GOT3 (cell line): ENCODE measurements at regions not wholly inside any gene's neighbourhood (a gene's known extent, or its start where the extent isn't known, plus 50 kb on each side); places are given as distances from the start of the nearest gene placed in this dataset.
"Not testable (repeated sequence)": the region's sequence is repeated elsewhere in the genome, so short reads cannot be mapped to it uniquely, and the experiment has no call there.

Experiments
- DNase-seq: peaks from one replicate; lab custom pipeline; 2025; ENCODE audit warnings: mixed read lengths; lab: John Stamatoyannopoulos, UW

DNA sequence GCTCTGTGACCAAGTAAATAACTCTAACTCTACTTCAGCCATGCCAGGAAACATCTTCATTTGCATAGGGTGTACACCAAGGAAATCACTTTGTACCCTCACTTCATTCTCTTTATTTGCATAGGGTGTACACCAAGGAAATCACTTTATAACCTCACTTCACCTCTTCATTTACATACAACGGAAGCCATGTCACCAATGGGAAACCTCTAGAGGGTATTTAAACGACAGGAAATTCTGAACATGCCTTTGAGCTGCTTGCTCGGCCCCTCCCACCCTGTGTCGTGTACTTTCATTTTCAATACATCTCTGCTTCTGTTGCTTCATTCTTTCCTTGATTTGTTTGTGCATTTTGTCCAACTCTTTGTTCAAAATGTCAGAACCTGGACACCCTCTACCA lies 848.1 kb upstream of the FRG1 start:
- no peak for DNase-seq

DNA sequence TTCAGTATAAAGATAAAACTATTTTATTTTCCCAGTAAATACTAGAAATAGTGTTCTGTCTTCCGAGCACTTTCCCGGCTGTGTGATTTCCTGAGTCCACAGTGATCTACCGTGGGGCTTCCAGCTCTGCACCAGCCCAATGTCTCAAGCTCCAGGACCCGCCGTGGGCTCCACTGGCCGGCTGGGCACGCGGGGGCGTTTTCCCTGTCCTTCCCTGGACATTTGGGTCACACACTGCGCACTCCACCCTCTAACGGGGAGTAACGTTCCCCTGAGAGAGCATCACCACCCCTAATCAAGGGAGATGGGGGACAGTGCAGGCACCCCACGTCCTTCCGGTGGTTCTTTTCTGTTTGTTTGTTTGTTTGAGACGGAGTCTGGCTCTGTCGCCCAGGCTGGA lies 844.6 kb upstream of the FRG1 start:
- DNase-seq: no peak

DNA sequence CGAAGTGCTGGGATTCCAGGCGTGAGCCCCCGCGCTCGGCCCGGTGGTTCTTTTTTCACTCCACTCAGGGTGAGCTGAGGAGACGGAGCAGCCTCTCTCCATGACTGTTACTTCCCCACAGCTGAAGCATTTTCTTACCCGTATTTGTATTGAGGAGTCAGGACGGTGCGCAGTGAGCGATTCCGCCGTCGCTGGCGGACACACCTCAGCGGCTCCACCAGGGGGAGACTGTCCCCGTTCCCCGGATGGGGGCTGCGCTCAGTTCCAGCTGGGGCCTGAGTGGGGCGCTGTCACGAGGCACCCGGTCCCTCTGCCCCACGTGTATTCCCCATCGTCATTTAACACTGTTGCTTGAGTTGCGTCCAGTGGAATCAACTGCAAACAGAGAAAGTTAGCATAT lies 844.0 kb upstream of the FRG1 start:
- no peak for DNase-seq

DNA sequence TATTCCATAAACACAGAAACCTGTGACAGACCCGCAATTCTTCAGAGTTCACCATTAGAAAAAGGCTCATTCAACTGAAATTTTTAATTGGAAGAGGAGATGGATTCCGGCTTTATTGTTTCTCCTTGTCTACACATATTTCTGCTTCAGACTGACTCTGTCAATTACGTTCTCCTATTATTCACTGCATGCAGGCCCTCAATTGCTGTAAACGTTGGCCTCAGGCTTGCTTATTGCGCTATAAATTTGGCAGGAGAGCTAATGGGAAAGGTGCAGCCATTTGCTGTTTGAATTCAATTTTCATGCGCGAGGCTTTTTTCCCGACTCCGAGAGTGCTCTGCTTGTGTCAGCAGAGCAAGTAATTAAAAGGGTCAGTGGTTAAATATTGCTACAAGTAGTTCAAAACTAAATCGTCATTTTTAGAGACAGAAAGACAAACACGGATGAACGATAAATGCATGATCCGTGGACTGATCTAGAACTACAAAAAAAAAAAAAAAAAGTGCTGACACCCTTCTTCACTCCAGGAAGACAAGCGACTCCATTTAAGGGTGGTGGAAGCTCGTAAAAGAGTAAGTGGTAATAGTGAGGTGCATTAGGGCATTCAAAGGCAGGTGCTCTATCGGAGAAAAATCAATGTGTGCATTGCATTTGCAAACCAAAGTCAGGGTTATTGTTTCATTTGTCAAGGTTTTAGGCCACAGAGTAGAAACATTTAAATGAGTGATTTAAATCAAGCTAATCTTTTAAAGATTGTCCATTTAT lies 841.6 kb upstream of the FRG1 start:
- DNase-seq: no peak

DNA sequence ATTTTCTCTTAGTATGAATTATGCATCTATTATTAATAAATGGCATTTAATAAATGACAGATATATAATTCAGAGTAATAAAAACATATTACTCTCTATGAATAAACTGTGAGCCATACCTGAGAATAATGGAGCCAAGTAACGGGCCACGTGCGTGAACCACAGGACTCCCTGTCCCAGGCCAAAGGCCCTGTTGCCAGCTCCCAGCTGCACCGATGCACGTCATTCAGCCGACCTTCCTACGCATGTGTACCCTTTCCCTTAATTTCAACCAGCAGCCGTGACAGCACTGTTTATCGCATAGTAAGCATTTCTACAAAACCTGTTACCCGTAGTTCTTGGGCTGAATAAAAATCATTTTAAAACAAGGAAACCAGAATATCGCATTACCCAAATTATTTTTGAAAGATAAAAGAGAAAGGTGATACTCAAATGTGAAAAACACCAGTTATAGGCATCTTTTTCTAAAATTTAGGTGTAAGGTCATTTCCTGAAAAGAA lies 827.2 kb upstream of the FRG1 start:
- no peak for DNase-seq

DNA sequence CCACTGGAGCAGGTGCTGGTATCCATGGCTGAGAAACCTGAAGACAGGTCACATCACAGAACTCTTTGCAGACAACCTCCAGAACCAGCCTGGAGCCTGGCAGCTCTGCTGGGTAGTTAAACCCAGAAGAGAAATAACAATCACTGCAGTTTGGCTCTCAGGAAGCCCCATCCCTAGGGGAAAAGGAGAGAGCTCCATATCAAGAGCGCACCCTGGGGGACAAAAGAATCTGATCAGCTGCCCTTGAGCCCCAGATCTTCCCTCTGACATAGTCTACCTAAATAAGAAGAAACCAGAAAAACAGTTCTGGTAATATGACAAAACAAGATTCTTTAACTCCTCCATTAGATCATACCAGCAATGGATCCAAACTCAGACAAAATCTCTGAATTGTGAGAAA lies 823.2 kb upstream of the FRG1 start:
- DNase-seq: no peak

DNA sequence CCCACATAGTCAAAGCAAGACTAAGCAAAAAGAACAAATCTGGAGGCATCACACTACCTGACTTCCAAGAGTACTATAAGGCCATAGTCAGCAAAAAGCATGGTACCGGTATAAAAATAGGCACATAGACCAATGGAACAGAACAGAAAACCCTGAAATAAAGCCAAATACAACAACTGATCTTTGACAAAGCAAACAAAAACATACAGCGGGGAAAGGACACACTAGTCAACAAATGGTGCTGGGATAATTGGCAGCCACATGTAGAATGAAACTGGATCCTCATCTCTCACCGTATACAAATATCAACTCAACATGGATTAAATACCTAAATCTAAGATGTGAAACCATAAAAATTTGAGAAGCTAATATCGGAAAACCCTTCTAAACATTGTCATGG lies 819.3 kb upstream of the FRG1 start:
- DNase-seq: no peak

DNA sequence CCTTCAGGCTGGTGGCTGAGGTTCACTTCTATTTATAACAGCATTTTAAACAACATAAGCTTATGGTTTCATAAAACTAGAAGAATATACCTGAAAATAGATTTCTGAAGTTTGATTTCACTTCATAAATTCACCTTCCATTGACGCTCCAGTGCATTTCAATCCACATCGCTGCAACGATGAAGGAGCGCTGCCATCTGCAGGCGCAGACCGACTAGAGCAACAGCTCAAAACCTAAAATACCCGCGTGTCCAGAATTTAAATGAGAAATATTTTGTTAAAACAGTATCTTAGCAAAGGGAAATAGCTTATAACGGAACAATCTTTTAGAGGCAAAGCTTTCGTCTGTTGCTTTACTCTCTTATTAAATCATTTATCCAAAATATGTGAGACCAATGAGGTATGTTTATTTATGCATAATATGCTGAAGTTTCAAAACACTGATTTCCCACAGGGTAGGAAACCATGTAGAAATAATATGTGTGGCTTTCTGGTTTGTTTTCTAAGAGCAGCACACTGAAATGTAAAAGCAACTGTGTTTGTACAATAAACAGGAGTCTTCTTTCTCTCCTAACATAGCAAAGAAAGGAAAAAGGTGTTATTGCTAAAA lies 816.4 kb upstream of the FRG1 start:
- no peak for DNase-seq

DNA sequence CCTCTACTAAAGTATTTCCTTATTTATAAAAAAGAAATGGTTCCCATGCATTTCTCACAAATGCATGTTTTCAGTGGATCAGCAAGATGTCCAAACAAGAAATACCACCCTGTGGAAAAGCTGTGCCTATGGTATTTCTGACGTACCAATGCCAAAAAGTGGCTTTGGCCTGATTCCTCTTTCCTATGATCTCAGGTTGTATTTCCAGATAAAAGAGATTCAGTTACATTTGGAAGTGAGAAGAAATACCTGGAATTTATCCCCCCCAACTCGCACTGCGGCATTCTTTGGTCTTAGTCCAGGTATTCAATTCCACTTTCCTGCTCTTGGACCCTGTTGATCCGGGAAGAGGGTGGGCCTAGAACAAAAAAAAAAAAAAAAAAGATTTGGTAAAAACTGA lies 815.9 kb upstream of the FRG1 start:
- no peak for DNase-seq

DNA sequence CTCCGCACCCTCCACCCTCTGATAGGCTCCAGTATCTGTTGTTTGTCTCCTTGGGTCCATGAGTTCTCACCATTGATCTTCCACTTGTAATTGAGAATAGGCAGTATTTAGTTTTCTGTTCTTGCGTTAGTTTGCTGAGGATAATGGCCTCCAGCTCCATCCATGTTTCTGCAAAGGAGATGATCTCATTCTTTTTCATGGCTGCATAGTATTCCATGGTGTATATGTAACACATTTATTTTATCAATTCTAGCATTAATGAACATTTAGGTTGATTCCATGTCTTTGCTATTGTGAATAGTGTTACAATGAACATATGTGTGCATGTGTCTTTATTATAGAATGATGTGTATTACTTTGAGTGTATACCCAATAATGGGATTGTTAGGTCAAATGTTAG lies 814.6 kb upstream of the FRG1 start:
- DNase-seq: no peak

DNA sequence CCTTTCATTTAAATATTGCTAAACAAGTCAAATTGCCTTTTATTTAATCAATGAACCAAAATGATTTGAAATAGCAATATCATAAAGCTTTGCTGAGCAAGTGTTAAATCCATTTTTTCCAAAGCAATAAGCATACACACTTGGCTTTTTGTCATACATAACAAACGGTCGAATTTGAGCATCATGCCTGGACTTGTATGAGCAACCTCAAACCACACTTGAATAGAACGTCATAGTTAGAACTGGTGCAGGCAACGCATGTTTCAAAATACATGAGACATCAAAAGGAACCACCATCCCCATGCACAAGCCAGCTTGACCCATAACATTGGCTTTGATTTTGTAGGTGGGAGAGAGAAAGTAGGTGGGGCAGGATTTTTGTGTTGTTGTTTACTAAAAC lies 812.3 kb upstream of the FRG1 start:
- no peak for DNase-seq

DNA sequence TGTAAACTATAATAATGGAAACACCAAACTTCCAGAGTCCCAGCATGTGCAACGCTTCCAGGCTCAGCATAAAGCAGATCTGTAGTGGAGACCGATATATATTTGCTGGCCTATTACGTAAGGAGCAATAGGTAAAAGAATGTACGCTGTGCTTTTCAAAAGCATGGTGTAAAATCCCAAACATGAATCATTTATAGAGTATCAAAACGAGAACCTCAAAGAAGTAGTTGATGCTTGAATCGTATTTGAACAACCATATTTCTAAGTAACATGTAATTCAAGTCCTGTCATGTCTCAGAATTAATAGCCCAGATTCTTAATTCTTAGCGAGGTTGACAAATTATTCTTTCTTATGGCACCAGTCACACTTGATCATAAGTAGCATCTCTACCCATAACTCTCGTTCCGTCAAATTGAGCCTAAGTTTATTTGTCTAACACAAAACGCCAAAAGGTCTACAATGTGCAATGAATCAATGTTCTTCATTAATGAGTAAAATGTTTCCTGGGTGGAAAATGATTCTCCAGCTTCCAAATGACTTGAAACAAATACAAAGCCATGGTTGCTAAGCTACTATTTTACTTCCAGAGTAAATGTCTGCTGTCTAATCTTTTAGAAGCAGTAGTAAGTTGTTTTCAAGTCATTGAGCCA lies 811.5 kb upstream of the FRG1 start:
- DNase-seq: no peak

DNA sequence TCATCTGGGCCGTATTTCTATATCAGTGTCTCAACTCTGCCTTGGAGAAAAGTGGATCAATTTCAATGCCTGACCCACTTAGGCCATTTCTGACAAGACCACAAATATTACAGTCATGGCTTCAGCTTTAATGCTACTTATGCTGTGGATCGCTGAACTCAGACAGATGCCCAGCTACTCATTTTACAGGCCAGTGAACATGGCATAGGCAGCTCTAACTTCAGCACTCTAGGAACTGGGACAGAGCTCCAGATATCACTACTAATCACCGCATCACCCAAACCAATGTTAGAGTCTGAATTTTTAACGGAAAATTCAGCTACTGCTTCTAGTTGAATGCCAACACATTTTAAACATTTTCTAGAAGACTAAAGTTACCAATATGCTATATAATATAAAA lies 809.6 kb upstream of the FRG1 start:
- DNase-seq: no peak

DNA sequence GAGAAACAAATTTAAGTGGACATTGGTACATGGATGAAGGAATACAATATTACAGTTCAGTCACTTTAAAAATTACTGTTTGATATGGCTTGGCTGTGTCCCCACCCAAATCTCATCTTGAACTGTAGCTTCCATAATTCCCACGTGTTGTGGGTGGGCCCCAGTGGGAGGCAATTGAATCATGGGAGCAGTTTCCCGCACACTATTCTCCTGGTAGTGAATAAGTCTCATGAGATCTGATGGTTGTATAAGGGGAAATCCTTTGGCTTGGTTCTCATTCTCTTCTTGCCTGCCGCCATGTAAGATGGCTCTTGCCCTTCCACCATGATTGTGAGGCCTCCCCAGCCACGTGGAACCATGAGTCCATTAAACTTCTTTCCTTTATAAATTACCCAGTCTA lies 804.2 kb upstream of the FRG1 start:
- no peak for DNase-seq

DNA sequence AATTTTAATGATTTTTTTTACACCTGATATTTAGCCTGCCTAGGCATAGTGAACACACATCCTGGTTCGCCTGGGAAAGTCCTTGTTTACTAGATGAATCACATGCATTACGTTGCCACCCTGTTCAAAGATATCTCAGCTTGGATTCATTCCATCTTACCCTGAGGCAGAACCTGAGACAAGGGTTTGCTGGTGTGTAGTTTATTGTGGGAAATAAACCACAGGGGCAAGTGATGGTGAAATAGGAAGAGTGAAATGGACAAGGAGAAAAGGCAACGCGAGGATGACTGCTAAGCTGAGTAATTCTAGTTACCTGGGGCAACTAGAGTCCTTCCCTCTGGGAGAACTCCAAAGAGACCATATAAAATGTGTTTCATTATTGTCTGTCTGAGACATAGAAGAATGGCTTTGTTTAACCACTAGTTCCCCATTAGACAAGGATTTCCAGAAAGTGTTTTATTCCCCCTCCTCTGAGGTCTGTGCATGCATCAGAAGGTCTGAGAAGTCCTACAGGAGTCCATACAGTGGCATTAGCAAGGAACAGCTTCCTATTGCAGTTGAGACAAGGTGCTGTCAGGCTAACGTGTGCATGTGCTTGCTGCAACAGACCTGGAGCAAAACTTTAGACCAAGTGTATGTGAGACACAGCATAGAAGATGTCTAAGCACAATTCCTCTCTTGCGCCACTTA lies 797.3 kb upstream of the FRG1 start:
- no peak for DNase-seq

DNA sequence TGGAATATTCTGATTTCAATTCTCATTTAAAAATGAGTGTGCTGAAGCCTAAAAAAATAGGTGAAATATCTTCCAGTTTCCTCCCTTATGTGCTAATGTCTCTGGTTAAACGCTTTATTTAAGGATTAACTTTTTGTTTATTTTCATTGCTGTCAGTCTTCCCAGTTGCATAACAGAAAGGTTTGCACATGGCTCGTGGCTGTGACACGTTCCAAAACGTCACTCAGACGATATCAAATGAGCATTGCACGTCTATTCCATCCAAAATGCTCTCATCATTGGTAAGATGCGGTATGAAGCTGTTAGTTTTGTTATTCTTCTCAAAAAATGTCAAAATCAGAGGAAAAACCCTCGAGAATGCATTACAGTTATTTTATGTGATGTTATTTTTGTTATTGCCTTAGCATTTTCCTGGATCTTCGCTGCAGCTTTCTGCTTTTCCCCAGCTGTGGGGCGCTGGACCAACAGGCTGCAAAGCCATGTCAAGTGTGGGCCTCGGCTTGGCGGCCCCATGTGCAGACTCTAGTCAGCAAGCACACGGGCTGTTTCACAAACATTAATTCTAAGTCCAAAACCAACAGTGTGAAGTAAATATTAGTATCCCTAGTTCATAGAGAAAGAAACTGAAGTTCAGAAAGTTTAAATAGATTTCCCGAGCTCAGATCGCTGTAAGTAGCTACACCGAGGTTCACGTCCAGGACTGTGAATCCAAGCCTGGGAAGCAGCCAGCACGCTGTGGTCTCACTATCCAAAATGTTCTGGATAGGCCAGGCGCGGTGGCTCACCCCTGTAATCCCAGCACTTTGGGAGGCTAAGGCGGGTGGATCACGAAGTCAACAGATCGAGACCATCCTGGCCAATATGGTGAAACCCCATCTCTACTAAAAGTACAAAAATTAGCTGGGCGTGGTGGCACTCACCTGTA lies 793.4 kb upstream of the FRG1 start:
- no peak for DNase-seq

DNA sequence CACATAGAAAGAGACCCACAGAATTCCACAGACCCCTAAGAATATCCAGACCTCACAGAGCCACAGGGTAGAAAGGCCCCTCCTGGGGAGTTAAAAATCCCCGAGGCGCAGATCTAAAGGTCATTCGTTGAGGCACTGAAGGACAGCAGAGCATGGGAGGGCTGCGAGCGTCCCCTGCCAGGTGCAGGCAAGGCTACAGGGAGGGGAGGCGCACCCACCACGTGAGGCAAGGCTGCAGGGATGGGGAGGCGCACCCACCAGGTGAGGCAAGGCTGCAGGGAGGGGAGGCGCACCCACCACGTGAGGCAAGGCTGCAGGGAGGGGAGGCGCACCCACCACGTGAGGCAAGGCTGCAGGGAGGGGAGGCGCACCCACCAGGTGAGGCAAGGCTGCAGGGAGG lies 785.6 kb upstream of the FRG1 start:
- DNase-seq: not testable (repeated sequence)

DNA sequence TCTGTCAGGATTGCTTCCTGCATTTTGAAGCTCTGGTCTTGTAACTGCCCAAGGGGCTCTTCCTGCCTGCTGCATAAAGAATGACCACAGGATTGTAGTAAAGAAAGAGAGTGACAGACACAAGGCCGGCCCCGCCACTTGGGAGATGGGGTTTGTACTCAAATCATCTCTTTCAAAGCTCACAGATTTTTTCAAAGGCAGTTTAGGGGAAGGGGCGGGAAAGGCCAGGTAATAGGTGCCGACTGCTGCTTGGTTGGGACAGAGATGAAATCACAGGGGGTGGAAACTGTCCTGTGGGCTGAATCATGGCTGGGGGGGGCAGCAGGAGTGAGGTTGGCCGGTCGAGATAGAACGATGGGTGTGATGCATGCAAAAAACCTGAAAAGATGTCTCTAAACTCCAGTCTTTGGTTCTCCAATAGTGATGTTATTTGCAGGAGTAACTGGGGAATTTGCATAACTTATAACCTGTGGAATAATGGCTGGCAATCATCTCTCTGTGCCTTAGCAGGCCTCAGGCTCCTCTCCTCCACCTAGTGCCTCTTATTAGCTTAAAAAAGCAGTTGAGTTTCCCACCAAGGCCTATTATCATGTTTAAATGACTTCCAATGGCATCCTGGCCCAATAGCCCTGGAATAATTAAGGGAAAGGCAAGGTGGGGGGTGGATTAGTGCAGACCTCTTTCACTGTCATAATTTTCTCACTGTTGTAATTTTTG lies 778.4 kb upstream of the FRG1 start:
- DNase-seq: no peak

DNA sequence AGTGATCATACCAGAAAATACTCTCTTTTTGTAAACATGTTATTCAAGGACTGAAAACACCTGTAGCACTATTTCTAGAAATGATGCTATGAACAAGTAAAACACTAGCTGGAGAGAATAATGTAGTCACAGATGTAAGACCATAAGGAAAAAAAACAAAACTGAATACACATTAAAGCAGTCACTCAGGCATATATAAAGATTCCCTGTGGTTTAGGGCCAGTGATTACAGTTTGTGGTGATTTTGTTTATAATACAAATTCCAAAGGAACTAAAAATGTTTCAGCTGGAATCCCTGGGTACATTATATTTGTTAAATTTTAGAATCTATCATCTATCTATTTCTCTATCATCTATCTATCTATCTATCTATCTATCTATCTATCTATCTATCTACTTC lies 777.8 kb upstream of the FRG1 start:
- DNase-seq: no peak

DNA sequence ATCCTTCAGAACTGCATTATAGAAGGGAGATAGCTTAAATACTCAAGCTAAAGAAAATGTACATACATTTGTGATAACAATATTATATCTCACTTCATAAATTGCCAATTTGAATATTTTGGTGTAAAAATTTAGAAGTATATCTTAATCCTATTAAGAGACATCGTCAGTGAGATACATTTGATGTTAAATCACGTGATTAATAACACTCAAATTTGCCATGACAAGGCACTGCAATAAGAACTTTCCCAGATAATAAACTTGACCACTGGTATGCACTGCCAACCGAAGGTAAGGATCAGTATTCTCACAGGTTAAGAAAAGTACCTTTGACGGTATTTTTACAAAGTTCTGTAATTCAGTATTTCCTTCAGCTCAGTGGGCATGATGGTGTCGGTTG lies 764.7 kb upstream of the FRG1 start:
- no peak for DNase-seq

DNA sequence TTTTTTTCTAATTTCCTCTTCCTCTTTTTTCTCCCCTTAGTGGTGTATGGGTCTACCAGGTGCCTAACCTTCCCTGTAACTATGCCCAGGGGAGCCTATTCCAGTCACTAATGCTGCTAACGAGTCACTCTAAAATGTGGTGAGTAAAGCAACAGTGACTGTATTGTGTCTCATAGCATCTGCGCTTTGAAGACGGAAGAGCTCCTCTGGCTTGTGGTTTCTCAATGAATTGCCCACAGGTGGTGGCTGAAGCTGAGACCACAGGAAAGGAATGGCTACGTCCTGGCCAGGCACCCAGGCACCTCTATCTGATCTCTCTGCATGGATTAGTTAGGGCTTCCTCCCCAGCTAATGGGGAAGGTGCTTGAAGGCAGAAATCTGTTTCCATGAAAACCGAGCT lies 763.5 kb upstream of the FRG1 start:
- DNase-seq: no peak
